ENCODE measurements at regions not wholly inside any gene's neighbourhood (a gene's known extent, or its start where the extent isn't known, plus 50 kb on each side); places are given as distances from the start of the nearest gene placed in this dataset.

DNA sequence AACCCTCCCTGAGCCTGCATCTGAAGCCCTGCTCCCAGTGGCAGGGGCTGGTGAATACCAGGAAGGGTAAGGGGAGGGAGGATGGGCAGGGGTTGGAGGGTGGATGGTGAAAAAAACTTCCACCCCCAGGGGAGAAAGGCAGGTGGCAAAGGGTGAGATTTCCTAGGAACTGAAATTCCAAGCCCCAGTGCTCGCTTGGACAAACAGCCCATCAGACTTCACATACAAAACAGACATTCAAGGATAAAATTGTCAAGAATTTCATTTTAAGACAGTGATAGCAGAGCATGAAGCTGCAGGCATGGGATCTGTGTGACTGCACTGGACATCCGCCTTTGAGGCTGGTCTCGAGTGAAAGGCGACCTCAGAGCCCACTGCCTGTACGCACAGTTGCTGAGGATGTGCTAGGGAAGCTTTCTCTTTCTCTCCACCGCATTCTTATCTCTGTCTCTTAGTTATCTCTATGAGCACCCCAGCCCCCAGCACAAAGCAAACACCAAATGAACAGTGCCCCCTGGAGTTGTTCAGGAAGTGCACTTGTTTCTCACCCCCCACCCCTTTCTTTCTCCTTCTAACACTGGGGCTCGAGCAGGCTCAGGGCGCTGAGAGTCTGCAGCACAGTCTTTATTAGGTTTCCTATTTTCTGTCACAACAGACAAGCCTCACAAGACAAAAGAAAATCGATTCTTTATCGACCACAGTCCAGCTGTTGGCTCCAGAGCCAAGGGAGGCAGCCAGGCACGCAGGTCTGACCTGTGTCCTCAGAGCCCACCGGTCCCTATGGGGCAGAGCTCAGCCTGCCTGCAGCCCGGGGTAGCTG, 237.3 kb upstream of the NCAM1 start:
- intact Hi-C loops (cut with DNase I), result no loop called here
- no peak for DNase-seq

DNA sequence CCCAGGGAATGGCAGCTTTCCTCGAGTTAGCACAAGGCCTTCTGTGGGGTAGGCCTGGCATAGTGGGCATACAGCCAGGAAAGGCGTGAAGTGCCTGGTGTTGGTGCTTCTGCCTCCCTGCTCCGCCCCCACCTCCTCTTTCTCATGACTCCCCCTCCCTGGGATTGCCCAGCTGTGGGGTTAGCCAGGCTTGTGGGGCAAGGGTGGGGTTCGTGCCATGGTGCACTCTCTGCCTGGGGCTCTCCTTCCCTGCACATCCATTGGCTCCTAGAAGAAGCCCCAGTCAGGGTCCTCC, 236.8 kb upstream of the NCAM1 start:
- peak in 1 of 10 donors; percentile 32 for DNase-seq
- intact Hi-C loops (cut with DNase I), result no loop called here

DNA sequence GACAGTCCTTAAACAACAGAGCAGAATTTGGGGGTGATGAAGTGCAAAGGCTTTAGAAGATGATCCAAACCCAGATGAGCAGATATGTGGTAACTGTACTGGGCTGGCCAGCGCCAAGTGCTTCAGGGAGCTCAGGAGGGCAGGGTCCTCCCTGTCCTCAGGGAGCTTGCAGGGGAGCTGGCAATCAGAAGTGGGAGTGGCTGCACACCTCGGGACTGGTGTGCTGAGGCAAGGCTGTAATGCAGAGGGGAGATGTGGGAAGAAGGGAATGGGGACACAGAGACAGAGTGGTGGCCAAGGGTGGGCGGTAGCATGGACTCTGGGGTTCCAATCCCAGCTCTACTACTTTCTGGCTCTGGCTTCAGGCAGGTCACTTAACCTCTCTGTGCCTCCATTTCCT, 235.6 kb upstream of the NCAM1 start:
- DNase-seq, result no peak

DNA sequence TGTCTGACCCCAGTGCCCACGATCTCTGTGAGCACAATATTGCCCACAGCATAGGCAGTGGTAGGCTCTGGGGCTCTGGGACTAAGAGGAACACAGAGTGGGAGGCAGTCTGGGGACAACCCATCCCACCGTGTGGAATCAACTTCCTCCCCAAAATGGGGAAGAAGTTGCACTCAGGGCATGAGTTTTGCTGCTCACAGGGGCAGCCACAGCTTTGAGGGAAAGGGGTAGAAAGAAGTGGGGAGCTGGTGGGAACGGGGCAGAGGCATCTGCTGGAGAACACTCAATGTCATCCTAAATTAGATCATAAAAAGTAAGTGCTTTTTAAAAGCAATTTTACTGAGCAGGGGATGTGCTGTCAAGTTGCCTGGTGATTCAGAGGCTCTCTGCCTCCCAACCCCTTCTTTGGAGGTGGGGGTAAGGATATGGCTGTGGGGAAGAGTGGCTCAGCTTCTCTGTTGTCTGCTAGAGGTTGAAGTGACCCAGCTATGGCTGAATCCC, 233.8 kb upstream of the NCAM1 start:
- intact Hi-C loops (cut with DNase I), result no loop called here
- no peak for DNase-seq

More for the DNA sequence above, 235.6 kb upstream of the NCAM1 start:
- intact Hi-C loops (cut with DNase I), result no loop called here

DNA sequence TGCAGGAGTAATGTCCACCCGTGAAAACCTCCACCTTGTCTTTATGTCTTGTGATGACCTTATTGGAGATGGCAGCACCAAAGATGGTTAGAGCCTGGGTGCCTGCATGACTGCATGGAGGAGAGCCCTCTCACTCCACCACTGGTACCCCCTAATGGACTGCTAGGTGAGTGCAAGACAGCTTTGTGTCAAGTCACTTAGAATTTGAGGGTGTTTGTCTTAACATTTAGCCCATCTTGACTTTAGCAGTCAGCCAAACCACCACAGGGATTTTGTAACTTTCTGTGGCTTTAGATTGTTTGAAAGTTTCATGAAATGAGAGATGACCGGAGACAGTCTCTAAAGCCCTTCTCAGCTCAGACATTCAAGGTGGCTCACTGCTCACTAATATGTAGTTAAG, 232.9 kb upstream of the NCAM1 start:
- intact Hi-C loops (cut with DNase I), result no loop called here
- no peak for DNase-seq

DNA sequence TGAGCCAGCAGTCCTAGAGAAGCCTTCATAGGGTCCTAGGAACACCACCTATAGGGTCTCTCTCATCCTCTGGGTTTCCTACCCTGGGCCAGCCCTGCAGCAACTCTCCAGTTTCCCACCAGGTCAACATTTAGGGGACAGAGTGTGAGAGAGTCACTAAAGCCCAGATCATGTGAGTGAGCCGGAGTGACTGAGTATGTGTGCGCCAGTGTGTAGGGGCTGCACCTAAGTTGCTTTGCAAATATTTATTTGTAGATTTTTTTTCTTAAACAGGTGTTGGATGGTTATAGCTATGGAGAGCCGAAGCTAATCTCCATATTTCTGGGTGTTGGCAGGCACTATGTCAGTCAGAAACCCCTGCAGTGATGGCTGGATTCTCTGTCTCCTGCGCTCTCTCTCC, 232.5 kb upstream of the NCAM1 start:
- intact Hi-C loops (cut with DNase I), result no loop called here
- no peak for DNase-seq

DNA sequence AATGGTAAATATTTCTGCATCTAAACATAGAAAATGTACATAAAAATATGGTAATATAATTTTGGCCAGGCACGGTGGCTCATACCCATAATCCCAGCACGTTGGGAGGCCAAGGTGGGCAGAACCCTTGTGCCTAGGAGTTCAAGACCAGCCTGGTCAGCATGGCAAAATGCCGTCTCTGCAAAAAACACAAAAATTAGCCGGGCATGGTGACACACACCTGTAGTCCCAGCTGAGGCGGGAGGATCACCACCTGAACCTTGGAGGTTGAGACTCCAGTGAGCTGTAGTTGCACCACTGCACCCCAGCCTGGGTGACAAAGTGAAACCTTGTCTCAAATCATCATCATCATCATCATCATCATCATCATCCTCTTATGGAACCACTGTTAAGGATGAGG, 230.6 kb upstream of the NCAM1 start:
- intact Hi-C loops (cut with DNase I), result no loop called here
- DNase-seq, result no peak

DNA sequence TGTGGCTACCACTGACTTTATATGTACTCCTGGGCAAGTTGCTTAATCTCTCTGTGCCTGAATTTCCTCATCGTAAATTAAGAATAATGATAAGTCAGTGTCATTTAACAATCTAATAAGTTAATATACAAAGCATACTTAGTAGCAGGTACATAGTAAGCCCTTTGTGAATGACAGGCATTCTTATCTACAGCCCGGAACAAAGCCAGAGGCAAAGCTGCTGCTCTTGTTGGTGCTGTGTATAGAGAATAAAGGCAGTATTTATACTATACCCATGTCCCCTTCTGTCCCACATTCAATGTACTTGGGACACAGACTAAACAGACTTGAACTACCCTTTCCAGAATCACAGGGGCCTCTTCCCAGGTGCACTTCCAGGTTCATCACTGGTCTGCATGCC, 229.7 kb upstream of the NCAM1 start:
- intact Hi-C loops (cut with DNase I), result no loop called here
- DNase-seq, result no peak

DNA sequence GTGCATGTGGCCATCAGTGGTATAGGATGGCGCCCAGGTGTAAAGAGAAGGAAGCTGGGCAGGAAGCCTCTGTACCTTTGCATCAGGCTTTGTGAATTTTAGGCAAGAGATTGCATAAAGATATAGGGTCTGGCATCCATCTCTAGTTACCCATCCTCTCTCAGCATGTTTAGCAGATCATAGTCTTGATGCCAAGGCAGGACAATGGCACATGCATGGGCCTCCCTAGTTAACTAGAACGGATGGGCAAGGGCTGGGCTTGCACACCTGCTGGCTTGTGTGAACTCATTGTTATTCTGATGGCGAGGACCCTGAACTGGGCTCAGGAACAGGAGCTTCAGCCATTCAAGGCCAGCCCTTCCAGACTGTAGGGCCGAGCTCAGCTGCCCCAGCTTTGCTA, 229.2 kb upstream of the NCAM1 start:
- intact Hi-C loops (cut with DNase I), result no loop called here
- no peak for DNase-seq

DNA sequence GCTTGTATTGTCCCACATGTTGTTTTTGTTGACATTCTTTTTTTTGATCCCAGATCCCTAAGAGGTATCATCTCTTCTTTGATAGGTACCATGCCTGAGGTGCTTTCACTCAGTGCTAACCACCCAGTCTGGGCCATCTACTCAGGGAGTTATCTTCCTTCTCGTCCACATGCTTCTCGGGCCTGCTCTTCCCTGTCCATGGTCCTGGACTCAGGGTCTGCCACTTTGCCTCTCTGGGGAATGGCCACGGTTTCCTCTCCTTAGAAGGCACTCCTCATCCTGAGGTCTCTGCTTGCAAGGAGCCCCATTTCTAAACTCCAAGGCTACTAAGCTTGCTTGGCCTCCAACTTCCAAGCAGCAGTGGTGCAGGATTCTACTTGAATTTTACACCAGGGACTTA, 227.0 kb upstream of the NCAM1 start:
- no peak for DNase-seq
- intact Hi-C loops (cut with DNase I), result no loop called here

DNA sequence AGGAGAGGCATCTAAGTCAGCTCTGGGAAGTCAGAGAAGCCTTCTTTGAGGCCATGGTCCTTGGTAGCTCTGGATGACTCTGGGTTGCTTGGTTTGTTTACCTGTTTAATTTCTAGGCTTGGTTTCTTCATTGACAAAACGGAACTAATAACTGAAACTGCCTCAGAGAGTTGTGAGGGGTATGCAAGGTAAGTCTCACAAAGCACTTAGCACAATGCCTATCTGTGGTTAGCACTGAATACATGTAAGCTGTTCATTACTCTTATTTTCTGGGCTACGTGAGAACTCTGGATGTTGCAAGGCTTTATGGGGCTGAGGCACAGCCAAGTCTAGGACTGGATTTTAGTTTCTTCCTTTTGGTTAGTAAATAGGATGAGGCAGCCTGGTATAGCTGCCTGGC, 225.8 kb upstream of the NCAM1 start:
- no peak for DNase-seq
- intact Hi-C loops (cut with DNase I), result loop anchor here (5.0 kb wide), 1 partner anchor 38 kb away; no protein-coding TSS in a partner anchor

DNA sequence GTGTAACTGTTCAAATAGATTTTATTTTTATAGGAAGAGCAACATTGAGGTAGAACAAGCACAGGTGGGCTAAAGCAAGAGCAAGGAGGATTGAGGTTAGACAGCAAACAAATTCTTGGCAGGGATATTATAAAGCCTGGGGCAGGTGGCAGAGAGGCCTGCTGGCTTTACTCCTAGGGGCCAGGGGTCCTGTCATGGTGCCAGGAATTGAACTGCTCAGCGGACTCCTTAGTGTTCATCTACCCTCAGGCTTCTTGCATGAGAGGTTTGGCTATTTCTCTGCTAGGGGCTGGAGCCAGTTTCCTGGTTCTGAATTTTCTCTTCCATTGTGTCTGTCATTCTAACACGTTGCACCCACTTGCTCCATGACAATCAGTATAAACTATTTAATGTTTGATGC, 217.2 kb upstream of the NCAM1 start:
- DNase-seq, result no peak
- intact Hi-C loops (cut with DNase I), result no loop called here

DNA sequence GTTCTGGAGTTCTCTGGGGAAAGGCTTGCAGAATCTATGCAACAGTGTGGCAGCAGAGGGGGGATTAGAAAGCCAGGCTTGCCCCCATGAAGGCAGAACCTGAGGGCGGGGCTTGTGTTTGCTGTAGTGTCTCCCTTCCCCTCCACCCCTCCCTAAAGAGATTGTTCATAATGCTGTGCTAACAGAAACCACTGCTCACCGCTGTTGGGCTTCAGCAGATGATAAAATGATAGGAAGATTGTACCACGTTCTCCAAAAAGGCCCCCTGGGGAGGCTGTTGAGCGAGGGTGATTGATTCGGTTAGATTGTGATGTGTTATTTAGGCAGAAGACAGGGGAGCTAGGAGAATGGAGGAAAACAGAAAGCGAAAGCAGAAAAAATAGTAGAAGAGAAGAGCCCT, 215.2 kb upstream of the NCAM1 start:
- intact Hi-C loops (cut with DNase I), result no loop called here
- DNase-seq, result no peak

DNA sequence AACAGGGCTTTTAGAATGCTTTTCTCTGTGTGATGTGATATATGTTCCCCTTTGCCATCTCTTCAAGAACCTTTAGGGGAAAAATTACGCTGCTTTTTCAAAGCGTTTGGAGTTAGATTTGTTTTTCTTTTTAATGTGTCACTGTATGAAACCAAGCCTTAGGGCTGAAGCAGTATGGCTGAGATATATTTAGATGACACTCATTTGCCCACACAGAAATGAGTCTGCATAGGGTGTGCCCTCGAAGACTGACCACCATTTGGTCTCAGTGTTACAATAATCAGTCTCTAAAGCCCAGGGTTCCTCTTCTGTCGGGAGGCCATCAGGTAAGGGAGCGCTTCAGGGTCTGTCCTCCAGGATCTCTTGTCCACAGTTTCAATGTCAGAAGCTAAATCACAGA, 213.0 kb upstream of the NCAM1 start:
- intact Hi-C loops (cut with DNase I), result no loop called here
- DNase-seq, result no peak

DNA sequence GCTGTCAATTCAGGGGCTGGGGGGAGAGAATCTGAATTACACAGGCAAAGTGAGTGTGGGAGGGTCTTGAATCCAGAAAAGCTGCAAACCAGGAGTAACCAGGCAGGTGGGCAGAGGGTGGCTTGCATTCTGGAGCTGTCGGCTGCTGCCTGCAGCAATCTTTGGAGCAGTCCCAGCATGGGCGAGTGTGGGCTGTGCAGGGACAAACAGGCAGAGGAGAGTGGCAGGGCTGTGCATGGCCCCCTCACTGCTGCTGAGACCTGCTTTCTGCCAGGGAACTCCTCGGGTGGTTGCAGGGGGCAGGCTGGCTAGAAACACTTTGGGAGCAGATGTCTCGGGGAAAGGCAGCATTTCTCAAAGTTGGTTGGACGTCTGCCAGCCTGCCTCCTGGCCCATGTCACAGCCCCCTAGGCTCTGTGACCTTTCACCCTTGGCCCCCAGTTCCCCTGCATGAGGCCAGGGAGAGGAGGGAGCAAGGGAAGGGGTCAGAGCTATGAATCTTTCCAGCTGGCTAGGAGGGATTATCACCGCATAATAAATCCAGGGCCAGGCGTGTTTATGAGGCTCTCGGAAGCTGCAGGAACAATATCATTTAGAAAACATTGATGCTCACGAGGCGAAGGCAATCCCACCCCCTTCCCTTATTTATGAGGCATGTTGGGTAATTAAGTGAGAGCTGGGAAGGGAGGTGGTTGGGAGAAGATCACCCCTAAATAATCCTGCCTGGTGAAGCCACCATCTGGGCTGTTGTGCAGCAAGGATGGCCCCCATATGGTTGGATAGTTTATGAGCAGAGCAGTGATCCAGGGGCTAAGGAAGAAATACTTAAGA, 212.3 kb upstream of the NCAM1 start:
- peak in 8 of 10 donors; percentile 48 to 94 (median 74) for DNase-seq
- intact Hi-C loops (cut with DNase I), result no loop called here

DNA sequence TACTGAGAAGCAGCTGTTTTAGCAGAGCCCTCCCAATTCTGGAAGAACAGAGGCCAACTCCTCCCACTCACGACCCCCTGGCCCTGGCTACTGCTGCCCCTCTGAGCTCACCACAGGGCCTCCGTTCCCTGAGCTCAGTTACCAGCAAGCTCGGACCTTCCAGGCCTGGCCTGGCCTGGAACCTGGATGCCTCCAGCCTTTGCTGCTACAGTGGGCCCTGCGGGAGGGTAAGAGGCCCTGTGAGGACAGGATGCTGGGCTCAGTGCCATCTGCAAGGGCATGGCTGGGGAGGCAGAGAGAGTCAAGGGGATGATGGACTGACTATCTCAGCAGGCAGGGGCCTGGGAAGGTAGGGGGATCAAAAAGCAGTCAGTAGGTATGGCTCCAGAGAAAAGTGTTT, 209.9 kb upstream of the NCAM1 start:
- peak in 1 of 10 donors; percentile 40 for DNase-seq
- intact Hi-C loops (cut with DNase I), result no loop called here

DNA sequence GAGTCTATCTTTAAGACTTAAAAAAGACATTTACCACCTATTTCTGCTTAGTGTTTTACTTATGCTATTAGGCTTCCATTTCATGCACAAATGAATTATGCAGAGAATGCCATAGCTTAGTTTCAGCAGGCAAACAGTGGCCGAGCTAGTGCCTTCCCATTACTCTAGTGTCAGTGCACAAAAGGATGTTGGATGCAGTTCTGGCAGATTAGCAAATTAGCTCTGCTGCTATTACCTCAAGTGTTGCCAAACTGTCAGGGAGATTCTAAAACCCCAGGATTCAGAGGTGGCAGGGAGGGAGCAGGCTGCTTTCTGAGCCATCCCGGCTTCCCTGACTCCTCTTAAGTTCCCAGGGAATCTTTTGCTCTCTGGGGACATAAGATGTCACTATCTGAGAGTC, 209.4 kb upstream of the NCAM1 start:
- intact Hi-C loops (cut with DNase I), result no loop called here
- DNase-seq, result no peak

DNA sequence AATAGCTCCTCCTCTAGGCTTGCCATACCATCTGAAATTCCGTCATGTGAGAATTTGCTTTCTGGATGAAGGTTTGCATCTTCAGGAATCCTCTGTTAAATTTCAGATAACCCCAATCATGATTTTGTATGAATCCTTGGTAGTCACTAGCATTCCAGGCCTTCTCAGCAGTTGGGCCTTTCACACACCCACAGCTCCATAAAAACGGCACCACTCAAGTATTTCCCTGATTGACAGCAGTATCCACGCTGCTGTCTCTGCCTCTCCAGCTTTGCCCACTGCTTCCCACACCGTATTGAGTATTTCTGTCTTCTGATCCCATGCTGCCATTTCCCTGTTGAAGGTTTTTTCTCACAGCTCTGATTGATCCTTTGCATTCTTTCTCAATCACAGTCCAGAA, 208.7 kb upstream of the NCAM1 start:
- DNase-seq, result no peak
- intact Hi-C loops (cut with DNase I), result no loop called here

DNA sequence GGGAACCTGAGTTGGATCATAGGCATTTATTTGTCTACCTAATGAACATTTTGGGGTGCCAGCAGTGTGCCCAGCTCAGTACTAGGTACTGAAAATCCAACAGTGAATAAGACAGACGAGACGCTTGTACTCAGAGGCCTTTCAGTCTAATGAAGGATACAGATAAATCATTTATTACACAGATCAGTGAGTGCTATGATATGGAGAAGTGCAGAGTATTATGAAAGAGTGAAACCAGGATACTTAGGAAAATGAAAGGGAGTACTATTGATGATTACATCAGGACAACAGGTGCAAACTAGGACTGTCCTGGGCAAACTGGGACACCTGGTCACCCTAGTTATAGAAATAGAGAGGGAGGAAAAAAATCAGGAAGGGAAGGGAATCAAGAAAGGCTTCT, 207.5 kb upstream of the NCAM1 start:
- intact Hi-C loops (cut with DNase I), result no loop called here
- no peak for DNase-seq

DNA sequence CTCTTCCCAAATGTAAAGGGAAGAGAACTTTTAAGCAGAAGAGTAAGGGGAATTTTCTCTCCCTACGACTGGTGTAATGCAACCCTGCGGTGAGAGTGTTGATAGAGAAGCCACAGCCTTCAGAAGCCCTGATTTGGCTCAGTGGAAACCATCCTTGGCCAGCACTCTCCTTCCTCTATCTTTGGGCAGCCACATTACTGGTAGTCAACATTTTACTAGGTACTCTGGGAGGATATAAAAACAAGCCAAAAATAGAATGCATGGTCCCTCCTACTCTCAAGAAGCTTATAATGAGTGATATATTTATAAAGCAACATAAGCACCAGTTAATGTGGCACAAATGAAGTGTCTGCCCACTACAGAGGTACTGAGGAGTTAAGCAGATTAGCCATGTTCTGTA, 201.8 kb upstream of the NCAM1 start:
- intact Hi-C loops (cut with DNase I), result no loop called here
- no peak for DNase-seq

DNA sequence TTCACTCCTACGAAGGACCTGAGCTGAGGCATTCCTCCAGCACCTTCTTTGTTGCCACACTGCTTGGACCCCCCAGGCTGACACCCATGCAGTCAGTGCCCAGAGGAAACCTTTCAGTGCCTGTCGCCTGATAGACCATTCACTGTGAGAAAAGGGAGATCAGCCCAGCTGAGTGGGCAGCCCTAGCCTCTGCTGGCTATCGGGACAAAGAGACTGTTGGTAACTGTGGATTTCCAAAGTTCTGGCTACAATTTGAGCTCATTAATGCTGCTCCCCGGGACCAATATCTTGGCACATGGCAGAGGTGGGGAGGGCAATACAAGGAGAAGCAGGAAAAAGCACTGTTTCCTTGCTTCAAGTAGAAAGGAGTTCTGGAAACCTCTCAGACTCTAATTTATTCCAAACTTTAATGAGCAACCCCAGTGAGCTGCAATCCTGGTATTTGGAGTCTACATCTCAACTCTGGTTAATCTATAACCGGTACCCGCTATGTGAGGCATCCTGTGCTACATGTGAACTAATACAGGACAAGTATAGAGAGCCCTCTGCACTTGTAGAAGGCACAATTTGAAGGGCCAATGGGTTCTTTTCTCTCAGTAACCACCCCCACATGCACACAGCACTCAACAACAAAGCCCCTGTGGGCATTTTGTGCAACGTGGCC, 200.7 kb upstream of the NCAM1 start:
- DNase-seq, result no peak
- intact Hi-C loops (cut with DNase I), result no loop called here
